NCI-H187 (cell line): ENCODE measurements at regions not wholly inside any gene's neighbourhood (a gene's known extent, or its start where the extent isn't known, plus 50 kb on each side); places are given as distances from the start of the nearest gene placed in this dataset.

Experiments
- DNase-seq, 2 experiments: peaks; one replicate each; lab custom pipeline; 2025; lab: John Stamatoyannopoulos, UW

DNA sequence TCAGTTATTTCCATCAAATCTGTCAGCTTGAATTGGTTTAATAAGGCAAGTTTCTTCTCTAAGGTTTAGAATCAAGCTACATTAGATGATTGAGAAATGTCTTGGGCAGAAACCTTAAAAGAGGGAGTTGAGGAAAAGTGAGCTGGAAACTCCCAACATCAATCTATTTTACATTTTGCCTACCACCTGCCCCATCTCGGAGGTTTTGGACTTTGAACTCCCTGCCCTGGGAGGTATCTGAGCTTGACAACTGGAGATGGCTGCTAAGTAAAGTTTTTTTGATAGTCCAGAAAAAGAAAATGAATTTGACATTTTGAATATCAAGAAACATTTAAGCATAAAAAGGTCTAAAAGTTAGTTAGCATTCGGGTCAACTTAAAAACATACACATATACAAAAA is 234.2 kb downstream of the NFKBIZ start:
- no peak for DNase-seq

DNA sequence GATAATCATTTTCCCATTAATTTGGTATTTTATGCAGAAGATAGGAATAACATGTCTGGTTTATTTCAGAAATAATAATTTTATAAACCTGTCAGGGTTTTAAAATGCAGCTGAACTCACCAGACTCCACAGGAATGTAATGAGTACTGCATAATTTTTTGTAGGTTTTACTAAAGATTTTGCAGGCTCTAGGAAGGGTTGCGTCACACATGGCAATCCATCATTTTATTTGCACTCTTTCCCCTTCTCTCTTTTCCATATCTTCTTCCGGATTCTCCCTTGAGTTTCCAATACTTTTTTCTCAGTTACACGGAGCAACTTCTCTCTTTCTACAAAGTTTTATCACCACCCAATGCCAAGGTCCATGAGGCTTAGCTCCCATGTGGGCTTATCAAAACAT is 234.7 kb downstream of the NFKBIZ start:
- DNase-seq = no peak

- DNase-seq = no peak
These were observed 235.4 kb downstream of the NFKBIZ start for GRCh38 chr3:102084704-102085103.

DNA sequence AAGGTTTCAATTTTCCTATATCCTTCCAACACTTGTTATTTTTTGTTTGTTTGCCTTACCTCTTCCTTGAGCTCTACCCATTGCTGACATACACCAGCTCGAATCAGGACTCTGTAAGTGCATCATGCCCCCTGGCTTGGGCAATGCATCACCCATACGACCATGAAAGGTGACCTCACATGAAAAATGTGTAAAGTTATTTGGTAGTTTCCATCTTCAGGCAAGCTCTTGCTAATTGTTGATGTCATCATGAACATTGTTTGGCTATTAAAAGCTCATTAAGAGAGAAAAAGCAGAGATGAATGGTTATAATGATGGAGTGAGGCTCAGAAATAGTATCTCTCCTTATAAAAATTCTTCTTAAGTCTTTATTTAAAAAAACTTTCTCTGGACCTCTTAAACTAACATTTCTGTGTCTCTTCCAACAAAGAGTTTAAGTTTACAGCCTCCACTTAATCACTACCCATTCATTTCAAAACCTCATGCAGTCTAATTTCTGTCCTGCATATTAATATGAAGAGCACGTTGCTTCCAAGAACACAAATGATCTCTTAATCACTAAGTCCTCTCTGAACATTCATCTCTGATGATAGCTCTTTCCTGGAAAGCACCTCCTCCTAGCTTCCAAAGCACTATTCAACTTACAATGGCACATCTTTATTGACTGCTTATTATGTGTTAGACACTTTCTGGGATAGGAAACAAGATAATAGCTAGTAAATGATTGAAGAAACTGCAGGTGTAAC is 236.3 kb downstream of the NFKBIZ start:
- DNase-seq = no peak

DNA sequence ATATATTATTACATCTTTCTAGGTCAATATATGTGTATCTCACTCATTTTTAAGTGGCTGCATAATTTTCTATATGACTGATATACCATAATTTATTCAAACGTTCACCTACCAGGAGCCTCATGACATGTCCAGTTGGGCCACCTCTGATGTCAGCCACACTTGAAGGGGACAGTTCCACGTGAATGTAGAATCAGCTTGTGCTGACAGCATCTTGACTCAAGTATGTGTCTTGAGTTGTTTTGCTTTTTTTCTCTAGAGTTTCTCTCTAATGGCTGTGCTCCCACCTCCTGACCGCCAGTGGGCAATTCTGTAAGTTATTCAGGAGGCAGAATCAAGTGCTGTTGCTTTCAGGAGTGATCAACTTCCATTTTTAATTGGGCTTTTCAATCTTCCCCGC is 237.9 kb downstream of the NFKBIZ start:
- DNase-seq = no peak

DNA sequence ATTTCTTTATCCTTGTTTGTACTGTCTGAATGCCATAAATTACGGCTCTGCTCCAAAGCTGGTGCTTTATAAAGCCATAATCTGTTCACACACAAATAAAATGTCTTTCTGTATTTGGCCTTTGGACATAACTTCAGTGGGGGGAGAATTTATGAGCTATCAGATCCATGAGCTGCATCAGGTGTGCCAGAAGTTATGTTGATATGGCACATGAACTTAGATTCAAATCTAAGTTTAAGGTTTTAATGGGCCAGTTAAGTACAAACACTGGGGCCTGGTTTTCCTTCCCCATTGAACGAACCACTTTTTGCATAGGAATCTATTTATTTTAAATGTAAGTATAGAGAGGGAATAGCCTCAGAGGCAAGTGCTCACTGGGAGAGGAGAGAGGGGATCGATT is 239.9 kb downstream of the NFKBIZ start:
- DNase-seq = no peak

- DNase-seq = no peak
These were observed 240.8 kb downstream of the NFKBIZ start for GRCh38 chr3:102089904-102090720.

GRCh38 chr3:102090721-102091045 is 241.4 kb downstream of the NFKBIZ start:
- no peak for DNase-seq

- DNase-seq = no peak
These were observed 242.0 kb downstream of the NFKBIZ start for GRCh38 chr3:102091358-102091757.

DNA sequence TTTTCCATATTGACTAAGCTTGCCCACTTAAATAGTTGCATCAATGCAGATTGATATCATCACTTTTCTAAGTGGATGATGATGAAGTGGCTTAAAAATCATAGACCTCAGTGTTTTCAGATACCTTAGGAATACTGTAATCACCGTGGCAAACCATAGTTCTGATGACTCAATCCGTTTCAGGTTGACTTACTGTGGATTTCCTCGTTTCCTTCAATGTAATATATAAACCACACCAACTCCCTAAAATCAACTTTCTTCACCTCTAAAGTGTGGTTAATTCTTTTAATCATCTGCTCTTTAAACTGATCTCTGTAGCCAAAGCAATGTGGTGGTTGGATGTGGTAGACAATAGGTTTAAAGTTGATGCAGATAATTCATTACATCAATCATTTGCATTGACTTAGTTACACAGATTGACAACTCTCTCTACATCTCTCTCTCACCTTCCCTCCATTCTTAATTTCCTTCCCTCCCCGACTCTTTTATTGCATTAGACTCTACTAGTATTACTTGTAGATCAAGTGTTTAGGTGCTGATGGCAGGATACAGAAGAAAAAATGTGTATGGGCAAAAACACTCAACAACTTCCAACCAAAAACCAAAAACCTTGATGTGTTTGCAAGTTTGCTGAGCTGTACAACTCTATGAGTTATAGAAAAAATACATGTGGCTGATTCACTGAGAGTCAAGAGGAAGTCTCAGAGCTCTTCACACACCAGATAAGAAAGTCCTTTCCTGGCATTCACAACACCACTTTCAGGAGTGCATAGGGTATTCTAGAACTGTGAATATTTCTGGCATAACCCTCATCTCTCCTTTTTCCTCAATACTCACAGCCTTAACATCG is 243.5 kb downstream of the NFKBIZ start:
- no peak for DNase-seq

DNA sequence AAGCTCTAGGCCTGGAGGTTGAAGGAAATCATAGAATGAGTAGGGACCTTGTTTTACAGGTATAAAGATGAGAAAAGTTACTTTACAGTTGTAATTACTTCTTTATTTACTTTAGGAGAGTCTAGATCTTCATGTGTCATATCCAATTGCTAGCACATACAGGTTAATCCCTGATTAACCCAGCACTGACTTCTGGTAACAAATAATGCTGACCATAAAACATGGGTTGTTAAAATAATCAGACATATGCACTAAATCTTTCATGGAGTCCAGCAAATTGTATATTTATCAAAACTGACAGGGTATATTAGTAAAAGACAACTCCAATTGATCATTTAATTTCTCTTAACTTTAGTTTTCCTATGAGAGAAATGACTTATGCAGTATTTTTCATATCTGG is 245.2 kb downstream of the NFKBIZ start:
- no peak for DNase-seq

DNA sequence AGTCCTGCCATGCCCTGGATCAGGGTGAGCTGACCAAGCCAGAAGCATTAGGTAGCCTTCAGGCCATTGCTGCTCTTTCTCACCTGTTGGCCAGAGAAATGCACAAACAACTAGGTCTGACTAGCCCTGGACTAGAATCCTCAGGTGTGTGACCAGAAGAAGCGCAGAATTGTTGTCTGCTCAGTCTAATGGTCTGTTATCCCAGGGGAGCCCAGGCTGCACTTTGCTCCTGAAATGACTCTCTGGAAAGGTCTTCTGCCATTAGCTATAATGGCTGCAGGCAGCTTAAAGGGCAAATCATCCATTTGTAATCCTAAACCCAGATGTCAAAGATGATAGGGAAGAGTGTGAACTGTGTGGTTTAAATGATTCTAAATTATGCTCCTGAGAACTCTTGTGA is 246.1 kb downstream of the NFKBIZ start:
- DNase-seq = no peak

- DNase-seq = no peak
These were observed 246.8 kb downstream of the NFKBIZ start for GRCh38 chr3:102096066-102096465.

DNA sequence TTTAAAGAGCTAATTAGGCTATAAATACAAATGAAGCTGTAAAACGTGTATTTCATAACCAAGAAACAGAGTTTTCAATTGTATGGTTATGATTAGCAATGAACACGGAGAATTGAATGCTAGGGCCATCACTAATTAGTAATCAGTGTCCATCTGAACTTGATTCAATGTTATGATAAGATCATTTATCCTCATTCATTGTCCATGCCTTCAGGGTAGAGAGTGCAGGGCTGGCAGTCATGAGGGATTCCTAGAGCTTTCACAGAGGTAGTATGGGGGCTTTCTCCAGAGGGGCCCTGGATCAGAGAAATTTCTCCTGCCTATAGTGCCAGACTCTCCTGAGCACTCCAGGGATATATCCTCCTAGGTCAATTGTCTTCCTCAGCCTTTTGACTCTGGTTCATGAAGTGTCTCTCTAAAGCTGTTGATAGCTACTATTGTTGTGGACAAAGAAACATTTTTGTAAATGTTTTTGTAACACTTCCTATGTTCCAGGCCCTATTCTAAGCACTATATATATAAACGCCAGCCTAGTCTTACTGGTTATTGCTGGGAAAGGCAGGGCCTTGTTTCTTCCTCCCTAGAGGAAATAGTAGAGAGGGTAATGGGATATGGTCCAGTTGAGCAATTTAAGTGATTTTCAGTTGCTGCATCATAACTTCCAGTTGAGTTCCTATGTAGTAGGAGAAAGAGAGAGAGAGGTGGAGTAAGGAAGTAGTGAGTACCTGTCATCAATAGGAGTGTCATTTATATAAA is 249.0 kb downstream of the NFKBIZ start:
- no peak for DNase-seq

DNA sequence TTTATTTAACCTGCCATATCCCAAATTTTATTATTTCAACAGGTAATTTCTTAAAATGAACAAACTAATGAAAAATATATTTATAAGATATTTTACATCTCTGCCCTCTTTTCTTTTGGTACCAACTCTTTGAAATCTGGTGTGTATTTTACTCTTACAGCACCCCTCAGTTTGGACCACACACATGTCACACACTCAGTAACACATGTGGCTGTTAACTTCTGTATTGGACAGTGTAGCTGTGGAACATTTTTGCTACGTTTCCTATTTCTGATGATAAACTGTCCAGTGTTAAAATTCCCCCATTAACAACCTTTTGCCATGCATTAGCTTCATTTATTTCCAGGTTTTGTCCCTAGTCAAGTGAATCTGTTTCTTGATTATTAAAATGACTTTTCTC is 250.6 kb downstream of the NFKBIZ start:
- no peak for DNase-seq

GRCh38 chr3:102102394-102102793 is 253.1 kb downstream of the NFKBIZ start:
- no peak for DNase-seq

- DNase-seq = no peak
These were observed 254.7 kb downstream of the NFKBIZ start for GRCh38 chr3:102104033-102104432.

- no peak for DNase-seq
These were observed 255.9 kb downstream of the NFKBIZ start for GRCh38 chr3:102105193-102105592.

- no peak for DNase-seq
These were observed 257.2 kb downstream of the NFKBIZ start for GRCh38 chr3:102106416-102107097.

- DNase-seq = no peak
These were observed 263.5 kb downstream of the NFKBIZ start for GRCh38 chr3:102112704-102113230.

- DNase-seq = no peak
These were observed 264.2 kb downstream of the NFKBIZ start for GRCh38 chr3:102113421-102114041.
